NCI-H146 treated with DMSO at 0.1 percent for 48 hours (cell line): ENCODE measurements at regions not wholly inside any gene's neighbourhood (a gene's known extent, or its start where the extent isn't known, plus 50 kb on each side); places are given as distances from the start of the nearest gene placed in this dataset.
"Not testable (repeated sequence)": the region's sequence is repeated elsewhere in the genome, so short reads cannot be mapped to it uniquely, and the experiment has no call there.

Experiments
- DNase-seq: peaks from one replicate; lab custom pipeline; 2025; ENCODE audit not compliant: unreplicated experiment; lab: John Stamatoyannopoulos, UW

DNA sequence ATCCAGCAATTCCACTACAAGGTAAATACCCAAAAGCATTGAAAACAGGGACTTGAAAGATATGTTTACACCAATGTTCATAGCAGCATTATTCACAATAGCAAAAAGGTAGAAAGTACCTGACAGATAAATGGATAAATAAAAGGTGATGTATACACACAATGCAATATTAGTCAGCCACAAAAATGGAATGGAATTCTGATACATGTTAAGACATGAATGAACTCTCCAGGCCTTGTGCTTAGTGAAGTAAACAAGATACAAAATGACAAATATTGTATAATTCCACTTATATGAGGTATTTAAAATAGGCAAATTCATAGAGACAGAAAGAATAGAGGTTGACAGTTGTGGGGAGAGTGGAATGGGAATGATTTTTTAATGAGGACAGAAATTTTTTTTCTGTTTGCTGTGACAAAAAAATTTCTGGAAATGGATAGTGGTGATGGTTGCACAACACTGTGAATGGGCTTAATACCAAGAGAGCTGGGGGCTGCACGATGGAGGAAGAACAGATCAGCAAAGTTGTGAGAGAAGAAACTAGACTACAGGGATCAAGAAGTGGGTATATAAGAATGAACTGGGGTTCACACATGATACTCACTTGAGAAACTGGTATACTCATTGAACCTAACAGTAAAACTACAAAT, 137.2 kb downstream of the MZT1 start:
- DNase-seq = no peak

DNA sequence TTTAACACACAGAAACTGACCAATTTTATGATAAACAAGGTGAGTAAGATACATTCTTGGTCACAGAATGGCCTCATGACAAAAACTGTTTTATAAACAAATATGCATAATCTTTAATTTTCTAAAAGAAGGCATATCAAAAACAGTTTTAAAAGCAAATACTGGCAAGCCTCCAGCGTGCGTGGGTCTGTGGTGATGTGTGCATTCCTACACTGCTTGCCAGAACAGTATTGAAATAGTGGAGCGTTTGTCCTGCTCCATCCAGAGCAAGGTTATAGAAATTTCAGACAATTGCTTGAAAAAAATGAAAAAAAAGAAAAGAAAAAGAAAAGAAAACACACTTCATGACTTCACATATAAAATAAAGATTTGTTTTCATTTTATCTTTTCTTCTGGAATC, 140.9 kb downstream of the MZT1 start:
- no peak for DNase-seq

DNA sequence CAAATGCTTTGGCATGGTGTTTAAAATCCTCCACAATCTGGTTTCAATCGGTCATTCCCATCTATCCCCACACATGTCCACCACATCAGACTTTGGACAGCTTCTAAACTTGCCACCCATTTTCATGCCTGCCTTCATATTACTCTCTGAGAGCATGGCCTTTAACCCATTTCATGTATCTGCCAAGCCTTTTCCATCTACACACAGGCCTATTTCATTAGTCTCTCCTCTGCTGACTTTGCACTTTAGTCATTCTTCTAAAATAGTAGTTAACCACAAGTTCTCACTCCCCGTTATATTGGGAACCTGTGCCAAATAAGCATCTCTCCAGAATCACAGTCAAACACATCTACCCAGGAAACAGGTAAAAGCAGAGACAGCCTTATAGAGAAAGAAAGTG, 142.2 kb downstream of the MZT1 start:
- DNase-seq = no peak

DNA sequence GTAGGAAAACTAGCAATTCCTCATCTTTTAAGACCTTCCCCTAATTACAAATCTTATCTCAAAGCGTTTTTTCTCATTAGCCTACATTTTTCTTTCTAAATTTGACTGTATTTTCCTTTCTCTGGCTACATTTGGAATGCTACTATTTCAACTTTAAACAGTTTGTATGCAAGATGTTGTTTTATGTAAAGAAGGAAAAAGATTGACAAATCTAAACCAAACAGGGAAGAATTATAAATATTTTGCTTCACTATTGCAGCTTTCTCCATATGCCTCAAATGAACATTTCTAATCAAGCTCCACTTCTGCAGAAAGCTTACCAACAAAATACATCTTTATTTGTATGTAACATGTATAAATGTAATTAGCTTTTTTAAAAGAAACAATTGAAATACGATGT, 156.2 kb downstream of the MZT1 start:
- DNase-seq = no peak

DNA sequence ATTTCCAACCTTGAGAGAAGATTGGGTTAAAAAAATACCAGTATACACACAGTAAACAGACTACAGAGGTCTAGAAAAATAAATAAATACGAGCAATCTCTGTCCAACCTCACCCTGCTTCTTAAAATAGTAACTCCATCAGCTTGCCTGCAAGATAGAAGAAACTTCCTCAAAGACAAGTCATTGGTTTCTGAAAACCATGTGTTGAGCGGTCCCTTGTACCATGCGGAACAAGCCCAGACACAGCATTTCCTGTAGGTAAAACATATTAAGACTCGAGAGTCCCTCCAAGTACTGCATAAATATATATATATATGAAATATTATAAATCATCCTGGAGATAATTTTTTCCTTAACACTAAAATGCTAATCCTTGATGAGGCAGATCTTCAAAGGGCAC, 157.4 kb downstream of the MZT1 start:
- DNase-seq = no peak

DNA sequence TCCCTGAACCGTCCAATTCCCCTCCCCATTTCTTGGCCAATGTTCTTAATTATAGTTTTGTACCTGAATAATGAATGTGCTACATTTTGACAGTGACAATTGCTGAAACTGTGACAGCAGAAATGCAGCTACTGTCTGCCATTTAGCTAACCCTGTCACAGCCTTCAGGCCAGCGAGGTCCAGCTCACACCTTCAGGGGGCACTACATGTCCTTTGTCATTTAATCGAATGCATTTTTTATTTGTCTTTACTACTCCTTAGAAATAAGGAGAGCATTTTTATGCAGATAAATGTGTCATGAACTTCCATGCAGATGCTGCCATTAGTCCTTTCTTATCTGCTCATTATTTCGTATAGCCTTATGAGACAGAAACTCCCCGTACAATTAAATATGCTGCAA, 159.9 kb downstream of the MZT1 start:
- DNase-seq = no peak

DNA sequence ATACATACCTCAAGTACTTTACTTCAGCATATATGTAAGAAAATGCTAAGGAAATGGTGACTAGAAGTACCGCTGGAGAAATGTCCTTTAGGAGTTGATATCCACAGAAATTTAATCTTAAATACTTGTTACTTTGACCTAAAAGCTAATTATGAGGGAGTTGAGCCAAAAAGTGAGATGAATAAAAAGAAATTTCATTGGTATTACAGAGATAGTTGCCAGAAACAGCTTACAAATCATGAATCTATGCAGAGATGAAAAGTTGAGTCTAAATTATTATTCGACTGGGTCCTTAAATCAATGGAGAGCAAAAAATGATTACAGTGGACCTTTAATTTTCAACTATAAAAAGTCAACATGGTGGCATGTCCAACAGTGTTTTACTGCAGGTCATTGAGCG, 160.9 kb downstream of the MZT1 start:
- no peak for DNase-seq

DNA sequence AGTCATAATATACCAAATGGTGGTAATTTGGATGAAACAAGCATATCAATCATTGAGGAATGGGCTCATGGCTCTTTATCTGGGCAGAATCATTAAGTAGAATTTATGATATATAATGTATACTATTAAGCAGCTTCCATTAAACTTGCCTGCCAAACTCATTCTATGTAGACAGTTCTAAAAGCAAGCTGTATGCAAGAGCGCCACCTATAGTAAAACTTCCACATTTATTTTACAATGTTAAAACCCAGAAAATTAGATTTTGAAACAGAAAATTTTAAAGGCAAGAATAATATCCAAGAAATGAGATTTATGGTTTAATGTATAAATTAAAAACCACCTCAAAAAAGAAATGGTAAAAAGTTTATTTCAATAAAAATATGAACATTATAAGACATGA, 161.5 kb downstream of the MZT1 start:
- peak; percentile 40 for DNase-seq

DNA sequence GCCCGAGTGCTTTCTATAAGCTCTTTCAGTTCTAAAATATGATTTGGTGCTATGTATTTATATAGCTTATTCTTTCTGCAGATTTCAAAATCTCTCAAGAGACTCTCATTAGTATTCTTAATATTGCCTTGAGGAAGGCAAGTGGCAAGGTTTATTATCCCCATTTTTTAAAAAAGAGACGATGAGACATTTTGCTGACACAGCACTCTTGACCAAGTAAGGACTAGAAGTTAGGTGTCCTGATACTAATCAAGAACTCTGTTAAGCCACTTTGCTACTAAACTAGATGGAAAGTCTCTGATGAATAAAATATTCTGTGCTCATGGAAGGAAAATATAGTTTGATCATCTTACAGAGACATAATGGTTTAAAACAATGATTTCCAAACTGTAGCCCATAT, 164.7 kb downstream of the MZT1 start:
- DNase-seq = no peak

DNA sequence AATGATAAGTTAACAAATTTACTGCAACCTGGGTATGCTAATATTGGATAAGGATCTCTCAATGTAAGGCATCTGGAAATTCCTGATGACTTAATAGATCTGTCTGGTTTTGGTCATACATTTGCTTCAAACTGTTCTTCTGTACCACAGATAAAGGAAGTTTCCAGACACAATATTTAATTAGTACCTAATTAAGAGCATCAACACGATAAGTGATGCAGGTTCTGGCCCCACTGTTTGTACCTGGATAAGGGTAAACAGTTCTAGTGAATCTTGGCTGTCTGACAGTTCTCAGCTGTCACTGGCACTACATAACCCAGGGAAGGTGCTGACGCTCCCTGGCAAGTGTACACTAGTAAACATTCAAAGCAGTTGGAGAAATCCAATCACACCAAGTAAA, 165.6 kb downstream of the MZT1 start:
- no peak for DNase-seq

DNA sequence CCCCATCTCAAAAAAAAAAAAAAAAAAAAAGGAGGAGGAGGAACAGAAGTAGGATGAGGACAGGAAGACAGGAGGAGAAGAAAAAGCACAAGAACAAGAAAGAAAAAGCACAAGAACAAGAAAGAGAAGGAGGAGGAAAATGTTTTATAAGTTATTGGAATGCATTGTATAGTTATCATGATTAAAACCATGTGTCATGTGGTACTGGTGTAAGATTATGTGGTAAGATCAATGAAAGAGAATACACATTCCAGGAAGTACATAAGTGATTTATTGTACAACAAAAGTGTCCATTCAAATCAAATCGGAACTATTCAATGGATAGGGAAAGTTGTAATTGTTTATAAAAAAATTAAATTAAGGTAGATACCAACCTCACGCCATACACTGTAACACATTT, 167.7 kb downstream of the MZT1 start:
- DNase-seq = no peak

DNA sequence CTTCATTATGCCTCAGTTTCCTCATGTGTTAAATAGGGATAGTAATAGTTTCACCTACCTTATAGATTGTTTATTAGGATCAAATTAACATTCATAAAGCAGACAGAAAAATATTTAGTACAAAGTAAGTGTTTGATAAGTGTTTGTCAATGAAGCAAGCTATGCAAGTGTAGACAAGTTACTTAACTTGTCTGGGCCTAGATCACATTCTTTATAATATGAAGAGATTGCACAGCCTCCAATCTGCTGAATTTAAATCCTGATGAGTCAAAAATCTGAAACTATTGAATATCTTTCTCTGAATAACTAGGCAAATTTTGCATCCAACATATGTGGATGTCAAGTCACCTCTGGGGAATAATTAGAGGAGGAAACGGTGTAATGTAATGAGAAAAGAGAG, 170.5 kb downstream of the MZT1 start:
- DNase-seq = no peak

DNA sequence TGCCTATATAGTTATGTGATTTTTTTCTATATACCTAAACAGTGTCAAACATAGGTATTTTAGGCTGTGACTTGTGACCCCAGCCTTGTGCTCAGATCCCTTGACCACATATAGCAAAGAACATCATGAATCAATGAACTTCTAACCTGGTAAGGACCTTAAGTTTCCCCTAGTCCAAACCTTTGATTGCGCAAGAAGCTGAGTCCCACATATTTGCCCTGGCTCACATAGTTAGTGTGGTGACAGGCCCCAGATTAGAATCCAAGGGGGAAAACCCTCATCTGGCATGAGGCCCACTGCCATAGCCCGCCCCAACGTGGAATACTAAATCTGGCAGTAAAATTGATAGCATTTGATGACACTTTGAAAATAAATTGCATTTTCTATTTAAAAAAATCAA, 171.8 kb downstream of the MZT1 start:
- DNase-seq = no peak

DNA sequence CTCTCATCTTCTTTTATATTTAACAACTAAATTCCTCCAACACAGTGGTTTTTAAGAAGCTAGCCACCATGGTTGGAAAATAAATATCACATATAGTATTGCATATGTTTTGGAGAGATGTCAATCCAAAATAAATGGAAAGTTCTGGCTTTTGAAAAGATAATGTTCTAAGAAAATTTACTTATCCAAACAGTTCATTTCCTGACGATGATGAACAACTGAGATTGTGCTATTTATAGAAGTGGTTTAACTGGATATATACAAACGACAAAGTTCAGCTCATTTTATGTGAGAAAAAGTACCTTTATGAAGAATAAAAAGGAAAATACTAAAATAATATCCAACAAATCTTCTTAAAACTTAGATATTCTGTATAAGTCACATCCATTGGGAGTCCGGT, 174.7 kb downstream of the MZT1 start:
- no peak for DNase-seq

DNA sequence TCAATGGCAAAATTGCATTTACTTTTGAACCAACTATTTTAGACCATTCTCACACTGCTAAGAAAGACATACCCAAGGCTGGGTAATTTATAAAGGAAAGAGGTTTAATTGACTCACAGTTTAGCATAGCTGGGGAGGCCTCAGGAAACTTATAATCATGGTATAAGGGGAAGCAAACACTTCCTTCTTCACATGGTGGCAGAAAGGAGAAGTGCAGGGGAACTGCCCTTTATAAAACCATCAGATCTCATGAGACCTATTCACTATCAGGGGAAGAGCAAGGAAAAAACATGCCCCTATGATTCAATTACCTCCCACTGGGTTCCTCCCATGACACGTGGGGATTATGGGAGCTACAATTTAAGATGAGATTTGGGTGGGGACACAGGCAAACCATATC, 181.5 kb downstream of the MZT1 start:
- not testable (repeated sequence) for DNase-seq

DNA sequence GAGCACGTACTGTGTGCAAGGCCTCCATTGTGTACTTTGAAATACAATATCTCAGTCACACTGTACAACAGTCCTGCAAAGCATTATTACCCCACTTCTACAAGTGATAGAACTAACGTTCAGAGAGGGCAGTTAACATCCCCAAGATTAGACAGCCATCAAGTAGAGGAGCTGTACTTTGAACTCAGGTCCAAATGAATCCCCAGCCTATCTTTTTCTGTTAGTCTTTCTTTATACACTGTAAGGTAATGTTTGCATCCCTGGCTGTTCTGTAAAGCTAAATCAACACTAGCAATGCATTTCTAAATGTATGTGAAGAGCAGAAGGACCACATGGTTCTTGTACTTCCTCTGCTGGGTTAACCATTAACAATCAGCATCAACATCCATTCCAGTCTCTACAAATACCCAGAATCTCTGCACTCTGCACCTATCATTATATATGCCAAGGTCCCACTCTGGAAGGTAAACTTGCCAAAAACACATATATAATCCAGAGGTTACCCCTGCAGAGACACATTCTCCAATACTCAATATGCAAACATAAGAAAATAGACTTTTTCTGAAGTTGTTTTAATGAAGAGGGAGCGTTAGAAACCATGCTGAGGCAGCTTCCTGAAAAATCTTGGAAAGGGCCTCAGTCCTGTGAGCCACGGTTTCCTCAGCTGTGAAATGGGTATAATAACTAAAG, 182.3 kb downstream of the MZT1 start:
- no peak for DNase-seq

DNA sequence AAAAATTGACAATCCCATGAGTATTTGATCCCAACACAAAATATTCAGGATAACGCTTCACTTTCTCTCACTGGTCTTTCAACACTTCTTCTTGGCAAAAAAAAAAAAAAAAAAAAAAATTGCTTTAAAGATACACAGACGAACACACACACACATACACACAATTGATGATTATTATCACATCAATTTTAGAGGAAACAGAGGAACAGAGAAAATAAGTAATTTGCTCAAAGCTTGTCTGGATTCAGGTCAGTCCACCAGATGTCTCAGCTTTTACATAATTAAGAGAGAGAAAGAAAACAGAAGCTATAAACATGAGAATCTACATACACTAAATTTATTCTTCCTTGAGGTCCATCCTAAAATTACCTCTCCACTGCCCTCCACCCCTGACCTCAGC, 183.4 kb downstream of the MZT1 start:
- no peak for DNase-seq

DNA sequence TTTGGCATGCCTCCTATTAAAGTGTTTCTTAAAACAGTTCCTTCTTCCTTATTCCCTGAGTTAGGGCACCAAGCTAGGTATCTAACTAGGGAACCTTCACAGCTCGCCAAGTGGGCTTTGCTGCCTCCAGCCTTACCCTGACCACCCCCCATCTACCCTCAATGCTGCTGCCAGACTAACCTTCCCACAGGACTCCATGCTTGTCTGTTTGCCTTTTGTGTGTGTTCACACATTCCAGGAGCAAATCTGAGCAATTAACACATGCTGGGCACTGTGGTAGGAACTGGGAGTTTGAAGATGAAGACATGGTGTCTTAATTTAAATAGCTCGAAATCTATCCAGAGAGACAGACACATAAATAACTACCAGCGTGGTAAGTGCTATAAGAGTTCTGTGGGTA, 185.2 kb downstream of the MZT1 start:
- no peak for DNase-seq

DNA sequence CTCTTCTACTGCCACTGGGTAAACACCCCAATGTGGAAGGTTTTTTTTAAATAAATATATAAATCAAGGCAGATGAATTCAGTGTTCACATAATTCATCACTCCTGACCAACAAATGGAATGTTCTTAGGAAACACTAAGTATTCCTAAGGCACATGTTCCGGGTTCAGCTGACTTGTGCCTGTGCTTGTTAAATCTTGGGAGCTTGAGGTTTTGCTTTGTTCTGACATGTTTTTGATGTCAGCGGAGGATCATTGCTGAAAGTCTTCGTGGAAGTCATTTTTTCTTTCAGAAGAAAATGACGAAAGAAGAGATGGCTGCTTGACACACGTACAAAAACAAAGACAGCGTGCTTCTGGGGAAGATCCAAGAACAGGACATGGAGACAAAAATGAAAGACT, 185.8 kb downstream of the MZT1 start:
- DNase-seq = no peak

DNA sequence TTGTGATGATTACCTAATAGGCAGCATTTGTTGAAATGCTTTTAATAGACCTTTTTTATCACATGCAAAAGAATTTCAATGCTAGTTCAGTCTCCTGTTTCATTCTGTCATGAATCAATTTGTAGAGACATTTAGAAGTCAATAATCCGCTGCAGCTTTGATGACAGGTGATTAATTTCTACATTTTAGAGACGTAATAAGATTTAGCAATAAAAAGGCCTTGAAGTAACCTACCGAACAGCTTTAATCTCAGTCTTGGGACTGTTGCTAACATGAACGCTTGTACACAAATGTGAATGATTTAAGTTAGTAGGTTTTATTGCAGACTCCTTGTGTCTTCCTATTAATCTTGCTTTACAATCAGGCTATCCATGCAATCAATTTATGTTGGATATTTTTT, 186.5 kb downstream of the MZT1 start:
- no peak for DNase-seq

DNA sequence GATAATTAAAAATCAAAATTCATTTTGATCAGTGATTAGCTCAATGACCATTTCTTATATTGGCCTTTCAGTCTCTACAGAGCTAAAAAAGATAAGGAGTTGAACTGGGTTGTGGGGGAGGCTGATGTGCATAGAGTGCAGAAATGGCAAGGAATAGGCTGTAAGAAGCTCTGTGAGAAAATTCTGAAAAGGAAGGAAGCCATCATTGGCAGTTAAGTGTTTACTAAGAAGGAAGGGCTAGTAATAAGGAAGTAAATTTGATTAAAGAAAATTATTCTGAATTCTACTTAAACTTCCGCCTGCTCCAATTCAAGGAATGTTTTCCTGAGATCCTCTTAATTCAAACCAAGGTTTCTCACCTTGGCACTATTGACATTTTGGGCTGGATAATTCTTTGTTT, 187.5 kb downstream of the MZT1 start:
- DNase-seq = no peak

DNA sequence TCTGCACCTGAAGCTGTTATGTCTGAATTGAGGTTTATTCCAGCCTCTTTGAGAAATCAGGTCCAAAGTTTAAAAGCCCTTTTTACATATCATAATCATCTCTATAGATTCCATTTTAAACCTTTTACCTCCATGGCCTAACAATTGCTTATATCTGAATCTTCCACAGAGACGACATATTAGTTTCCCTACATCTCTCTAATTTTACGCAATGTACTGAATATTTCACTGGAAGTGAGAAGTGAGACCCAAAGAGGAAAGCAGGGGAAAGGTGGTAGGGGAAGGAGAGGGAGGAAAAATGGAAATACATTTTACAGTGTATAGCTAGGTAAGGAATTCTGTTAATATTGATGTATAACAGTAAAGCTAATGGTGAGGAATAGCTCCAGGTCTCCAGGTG, 189.6 kb downstream of the MZT1 start:
- no peak for DNase-seq

DNA sequence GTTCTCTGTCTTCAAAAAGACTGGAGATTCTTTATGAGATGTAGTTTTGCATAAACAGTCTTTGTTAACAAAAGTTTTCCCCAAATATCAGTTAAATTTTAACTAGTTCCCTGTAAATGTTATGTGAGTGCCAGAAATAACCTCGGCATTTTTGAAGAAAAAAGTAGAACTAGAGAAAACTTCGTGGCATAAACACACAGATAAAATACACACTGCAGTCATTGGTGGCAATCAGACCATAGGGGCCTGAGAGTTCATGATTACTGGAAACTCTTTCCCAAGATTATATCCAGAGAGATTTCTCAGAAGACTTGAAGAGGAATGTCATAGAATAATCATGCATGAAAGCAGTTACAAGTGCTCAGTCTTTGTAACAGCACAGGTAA, 190.0 kb downstream of the MZT1 start:
- DNase-seq = no peak
